NCI-H1436 treated with DMSO at 0.1 percent for 48 hours (cell line): ENCODE measurements at regions not wholly inside any gene's neighbourhood (a gene's known extent, or its start where the extent isn't known, plus 50 kb on each side); places are given as distances from the start of the nearest gene placed in this dataset.
"Not testable (repeated sequence)": the region's sequence is repeated elsewhere in the genome, so short reads cannot be mapped to it uniquely, and the experiment has no call there.

Experiments
- DNase-seq: peaks from one replicate; lab custom pipeline; 2025; lab: John Stamatoyannopoulos, UW

GRCh38 chr10:124242791-124243190 lies 149.4 kb upstream of the CHST15 start:
- no peak for DNase-seq

GRCh38 chr10:124242365-124242764 lies 149.0 kb upstream of the CHST15 start:
- no peak for DNase-seq

GRCh38 chr10:124241510-124241909 lies 148.1 kb upstream of the CHST15 start:
- not testable (repeated sequence) for DNase-seq

DNA sequence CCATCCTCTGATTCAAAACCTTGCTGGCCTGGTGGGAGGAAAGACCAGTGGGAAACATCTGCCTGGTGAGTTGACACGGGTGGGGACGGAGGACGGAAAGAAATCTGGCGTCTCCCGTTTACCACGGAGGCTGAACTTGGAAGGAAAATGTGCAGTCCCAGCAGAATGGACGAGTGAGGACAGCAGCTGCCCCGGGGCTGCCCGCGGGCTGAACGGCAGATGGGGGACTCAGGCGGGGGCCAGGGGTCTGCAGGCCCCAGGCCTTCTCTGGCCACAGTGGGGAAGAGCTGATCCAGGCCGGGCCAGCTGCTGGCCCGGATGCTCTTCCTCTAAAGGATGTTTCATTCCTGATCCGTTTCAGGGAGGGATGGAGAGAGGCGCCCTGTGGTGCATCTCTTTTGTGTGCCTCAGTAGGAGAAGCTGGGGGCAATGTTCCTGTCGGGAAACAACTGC lies 147.5 kb upstream of the CHST15 start:
- no peak for DNase-seq

DNA sequence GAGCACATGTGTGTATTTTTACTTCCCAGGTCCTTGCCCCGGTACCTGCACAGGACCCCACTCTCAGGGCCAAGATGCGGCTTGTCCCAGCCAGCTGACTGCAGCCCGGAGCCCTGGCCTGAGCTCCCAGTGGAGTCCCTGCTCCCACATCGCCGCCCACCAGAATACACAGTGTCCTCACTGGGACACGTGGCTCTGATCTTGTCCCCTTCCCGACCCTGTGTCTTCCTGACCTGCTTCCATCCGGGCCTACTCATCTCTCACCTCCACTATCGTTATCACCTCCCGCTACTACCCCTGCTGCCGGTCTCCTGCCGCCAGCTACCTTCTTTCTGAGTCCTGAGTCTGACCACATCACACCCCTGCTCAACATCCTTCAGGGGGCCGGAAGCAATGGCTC lies 146.3 kb upstream of the CHST15 start:
- no peak for DNase-seq

- DNase-seq = peak; percentile 43
Observed at GRCh38 chr10:124239134-124239533, 145.7 kb upstream of the CHST15 start.

DNA sequence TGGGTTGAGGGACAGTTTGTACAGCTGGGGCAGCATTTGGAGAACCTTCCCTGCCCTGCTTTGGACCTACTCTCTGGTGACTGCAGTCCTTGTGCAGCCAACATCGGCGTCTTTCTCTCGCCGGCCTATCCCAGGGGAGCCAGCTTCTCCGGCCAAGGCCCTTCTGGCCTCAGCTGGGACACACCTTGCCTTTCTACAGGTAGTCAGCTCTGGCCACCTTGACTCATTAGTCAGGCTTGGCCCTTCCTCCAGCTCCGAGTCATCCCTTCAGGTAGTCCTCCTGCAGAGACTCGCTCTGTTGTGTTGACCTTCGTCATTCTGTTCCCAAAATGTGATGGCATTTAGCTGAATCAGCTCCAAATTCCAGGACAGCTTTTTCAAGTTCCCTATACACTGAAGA lies 145.0 kb upstream of the CHST15 start:
- no peak for DNase-seq

GRCh38 chr10:124237282-124237961 lies 144.0 kb upstream of the CHST15 start:
- no peak for DNase-seq

GRCh38 chr10:124236816-124237215 lies 143.4 kb upstream of the CHST15 start:
- no peak for DNase-seq

- no peak for DNase-seq
Observed at GRCh38 chr10:124236136-124236535, 142.7 kb upstream of the CHST15 start.

DNA sequence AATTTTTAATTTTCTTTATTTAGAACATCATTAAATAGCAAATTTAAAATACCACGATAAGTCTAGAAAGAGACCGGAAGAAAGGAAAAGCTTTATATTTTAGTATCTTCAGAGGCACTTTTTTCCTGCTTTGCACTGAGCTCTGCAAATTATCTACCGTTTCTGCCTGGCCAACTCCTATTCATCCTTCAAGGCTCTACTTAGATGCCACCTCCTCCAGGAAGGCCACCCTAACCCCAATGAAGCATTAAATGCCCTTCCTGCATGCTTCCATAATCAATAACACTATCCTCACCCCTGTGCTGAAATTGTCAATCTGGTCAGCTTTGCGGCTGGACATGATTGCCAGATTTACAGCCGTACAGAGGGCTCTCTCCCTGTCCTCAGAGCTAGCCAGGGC lies 141.8 kb upstream of the CHST15 start:
- DNase-seq = no peak

GRCh38 chr10:124233546-124234138 lies 140.2 kb upstream of the CHST15 start:
- DNase-seq = no peak

DNA sequence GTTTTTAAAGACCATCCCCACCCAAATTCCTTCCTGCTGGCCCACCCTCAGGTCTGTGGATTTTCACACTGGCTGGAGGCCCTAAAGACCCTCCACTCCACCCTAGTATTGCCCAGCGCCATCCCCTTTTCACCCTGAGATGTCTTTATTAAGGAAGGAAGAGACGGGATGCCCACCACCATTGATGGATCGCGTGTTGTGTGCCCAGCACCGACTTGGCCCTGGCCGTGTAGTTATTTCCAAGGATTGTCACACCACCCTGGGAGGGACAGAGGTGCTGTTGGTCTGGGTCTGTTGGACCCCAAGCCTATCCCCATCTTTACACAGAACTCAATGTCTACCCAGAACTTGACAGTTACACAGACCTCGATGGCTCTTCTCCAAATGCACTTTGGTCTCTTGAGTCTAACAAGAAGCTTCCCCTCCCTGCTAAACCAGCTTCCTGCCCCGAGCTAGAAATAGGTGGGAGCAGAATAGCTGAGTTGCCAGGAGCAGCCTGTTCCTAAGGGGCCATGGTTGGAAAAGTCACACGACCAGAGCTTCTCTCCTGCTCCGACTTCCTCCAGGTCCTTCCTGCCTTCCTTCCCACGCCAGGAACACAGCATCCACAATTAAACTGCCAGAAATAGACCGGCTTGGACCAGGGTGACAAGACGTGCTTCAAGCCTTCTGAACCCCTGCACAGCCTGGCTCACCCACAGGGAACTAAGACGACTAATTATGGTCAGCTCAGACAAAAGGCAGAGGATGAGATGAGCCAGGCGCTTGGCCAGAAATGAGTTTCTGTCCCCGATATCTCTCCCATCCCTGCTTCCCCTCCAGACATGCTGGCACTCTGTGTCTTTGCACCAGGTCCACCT lies 139.5 kb upstream of the CHST15 start:
- no peak for DNase-seq

DNA sequence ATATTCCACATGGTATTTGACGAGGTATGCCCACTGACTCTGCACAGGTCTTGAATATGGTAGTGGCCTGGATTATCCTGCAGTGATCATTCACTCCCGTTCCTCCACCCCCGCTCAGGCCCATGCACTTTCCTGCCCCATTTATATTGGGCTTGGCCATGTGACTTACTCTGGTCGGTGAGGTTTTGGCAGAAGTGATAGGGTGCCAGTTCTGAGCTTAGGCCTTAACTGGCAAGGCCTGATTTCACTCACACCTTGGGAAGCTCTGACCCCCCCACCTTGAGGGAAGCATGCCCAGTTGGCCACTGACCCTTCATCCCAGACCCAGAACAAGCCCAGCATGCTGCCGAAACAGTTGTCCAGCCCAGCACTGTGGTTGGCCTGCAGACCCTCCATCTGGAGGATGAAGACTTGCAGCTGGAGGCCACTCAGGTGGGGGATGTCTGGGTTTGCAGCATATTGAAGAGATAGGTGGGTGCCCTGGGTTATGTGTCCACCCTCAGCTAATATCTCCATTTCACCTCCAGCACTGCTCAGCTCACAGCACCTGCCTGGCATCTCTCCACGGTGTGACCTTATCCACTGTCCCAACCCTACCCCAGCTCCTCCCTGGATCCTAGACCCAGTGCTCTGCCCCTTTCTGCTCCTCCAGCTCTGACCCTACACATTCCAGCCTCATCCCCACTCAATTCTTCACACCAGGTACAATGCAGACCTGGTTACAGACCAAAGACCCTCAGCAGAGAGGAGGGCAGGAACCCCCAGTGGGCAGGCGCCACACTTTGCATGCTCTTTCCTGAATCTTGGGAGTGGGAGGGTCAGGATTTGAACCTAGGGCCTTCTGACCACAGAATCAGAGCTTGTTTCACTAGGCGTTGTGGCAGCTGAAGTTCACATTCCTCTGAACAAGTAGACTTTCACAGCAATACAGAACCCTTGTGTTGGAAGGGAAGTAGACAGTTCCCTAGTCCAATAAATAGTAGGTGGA lies 138.1 kb upstream of the CHST15 start:
- DNase-seq = no peak

- DNase-seq = no peak
Observed at GRCh38 chr10:124230635-124231167, 137.3 kb upstream of the CHST15 start.

GRCh38 chr10:124229989-124230634 lies 136.7 kb upstream of the CHST15 start:
- no peak for DNase-seq

DNA sequence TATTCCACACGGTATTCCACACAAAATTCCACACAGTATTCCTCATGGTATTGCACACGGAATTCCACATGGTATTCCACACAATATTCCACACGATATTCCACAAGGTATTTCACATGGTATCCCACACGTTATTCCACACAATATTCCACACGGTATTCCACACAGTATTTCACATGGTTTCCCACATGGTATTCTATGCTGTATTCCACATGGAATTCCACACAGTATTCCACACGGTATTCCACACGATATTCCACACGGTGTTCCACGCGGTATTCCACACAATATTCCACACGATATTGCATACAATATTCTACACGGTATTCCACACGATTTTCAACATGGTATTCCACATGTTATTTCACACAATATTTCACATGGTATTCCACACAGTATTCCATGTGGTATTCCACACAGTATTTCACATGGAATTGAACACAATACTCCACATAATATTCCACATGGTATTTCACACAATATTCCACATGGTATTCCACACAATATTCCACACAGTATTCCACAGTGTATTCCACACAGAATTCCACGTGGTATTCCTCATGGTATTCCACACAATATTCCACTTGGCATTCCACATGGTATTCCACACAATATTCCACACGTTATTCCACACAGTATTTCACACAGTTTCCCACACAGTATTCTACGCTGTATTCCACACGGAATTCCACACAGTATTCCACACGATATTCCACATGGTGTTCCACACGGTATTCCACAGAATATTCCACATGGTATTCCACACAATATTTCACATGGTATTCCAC lies 136.0 kb upstream of the CHST15 start:
- no peak for DNase-seq

DNA sequence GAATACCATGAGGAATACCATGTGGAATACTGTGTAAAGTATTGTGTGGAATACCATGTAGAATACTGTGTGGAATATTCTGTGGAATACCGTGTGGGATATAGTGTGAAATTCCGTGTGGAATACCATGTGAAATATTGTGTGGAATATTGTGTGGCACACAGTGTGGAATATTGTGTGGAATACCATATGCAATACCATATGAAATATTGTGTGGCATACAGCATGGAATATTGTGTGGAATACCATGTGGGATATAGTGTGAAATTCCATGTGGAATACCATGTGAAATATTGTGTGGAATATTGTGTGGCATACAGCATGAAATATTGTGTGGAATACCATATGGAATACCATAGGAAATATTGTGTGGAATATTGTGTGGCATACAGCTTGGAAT lies 135.1 kb upstream of the CHST15 start:
- DNase-seq = no peak

- no peak for DNase-seq
Observed at GRCh38 chr10:124227988-124228387, 134.6 kb upstream of the CHST15 start.
